ENCODE measurements at regions not wholly inside any gene's neighbourhood (a gene's known extent, or its start where the extent isn't known, plus 50 kb on each side); places are given as distances from the start of the nearest gene placed in this dataset.
"Not testable (repeated sequence)": the region's sequence is repeated elsewhere in the genome, so short reads cannot be mapped to it uniquely, and the experiment has no call there.

- DNase-seq (ENCODE audit: low spot score), result no peak
- Mint-ChIP-seq H3K27ac (no peak overlapping the region), H3K36me3 (ENCODE audit: low read depth) (no peaks in the 10 kb centered on the region), H3K27me3 (ENCODE audit: low read depth) (no peaks in the 10 kb centered on the region), H3K4me1 (ENCODE audit: low read depth) (no peaks in the 10 kb centered on the region), H3K4me3 (no peak overlapping the region), H3K9me3 (no peaks in the 10 kb centered on the region)
These were observed 80.0 kb upstream of the COL1A2 start for GRCh38 chr7:94314413-94315410.

DNA sequence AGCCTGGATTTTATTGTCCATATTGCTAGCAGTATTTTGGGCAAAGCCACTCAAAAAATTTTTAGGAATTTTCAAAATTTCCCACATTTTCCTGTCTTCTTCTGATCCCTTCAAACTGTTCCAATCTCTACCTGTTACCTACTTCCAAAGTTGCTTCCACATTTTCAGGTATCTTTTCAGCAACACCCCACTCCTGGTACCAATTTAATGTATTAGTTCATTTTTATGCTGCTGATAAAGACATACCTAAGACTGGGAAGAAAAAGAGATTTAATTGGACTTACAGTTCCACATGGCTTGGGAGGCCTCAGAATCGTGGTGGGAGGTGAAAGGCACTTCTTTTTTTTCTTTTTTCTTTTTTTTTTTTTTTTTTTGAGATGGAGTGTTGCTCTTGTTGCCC is 73.6 kb upstream of the COL1A2 start:
- H3K27me3 Mint-ChIP-seq (ENCODE audit: low read depth); H3K36me3 Mint-ChIP-seq (ENCODE audit: low read depth); DNase-seq (ENCODE audit: low spot score); H3K27ac Mint-ChIP-seq; H3K4me1 Mint-ChIP-seq (ENCODE audit: low read depth); H3K4me3 Mint-ChIP-seq: not testable (repeated sequence)
- H3K9me3 Mint-ChIP-seq, result peaks cover 14% of the 10 kb centered on the region

DNA sequence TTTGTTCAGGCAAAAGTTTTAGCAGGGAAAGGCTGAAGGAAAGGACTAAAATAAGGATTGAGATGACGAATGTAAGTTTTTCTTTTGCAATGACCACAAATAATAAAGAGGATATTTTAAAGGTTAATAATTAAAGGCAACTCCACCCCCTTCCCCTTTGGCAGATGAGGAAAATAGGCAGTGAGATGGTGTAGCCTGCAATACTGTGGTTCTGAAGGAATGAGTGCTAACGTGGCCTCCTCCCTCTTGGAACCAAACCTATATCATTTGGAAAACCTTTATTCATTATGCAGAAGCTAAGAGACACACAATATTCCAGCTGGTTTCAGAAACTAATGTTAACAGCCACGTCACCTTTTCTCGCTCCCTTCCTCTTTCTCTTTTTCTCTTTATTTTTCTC is 70.9 kb upstream of the COL1A2 start:
- no peak overlapping the region for H3K4me3 Mint-ChIP-seq
- peaks cover 17% of the 10 kb centered on the region for H3K9me3 Mint-ChIP-seq
- DNase-seq (ENCODE audit: low spot score), result no peak
- no peaks in the 10 kb centered on the region for H3K4me1 Mint-ChIP-seq (ENCODE audit: low read depth)
- H3K27me3 Mint-ChIP-seq (ENCODE audit: low read depth), result no peaks in the 10 kb centered on the region
- no peak overlapping the region for H3K27ac Mint-ChIP-seq
- H3K36me3 Mint-ChIP-seq (ENCODE audit: low read depth), result no peaks in the 10 kb centered on the region

GRCh38 chr7:94324380-94325121 is 70.1 kb upstream of the COL1A2 start:
- no peaks in the 10 kb centered on the region for H3K4me1 Mint-ChIP-seq (ENCODE audit: low read depth)
- peaks cover 17% of the 10 kb centered on the region for H3K9me3 Mint-ChIP-seq
- H3K27me3 Mint-ChIP-seq (ENCODE audit: low read depth), result no peaks in the 10 kb centered on the region
- no peak overlapping the region for H3K4me3 Mint-ChIP-seq
- H3K36me3 Mint-ChIP-seq (ENCODE audit: low read depth), result no peaks in the 10 kb centered on the region
- no peak overlapping the region for H3K27ac Mint-ChIP-seq
- DNase-seq (ENCODE audit: low spot score), result no peak

- no peaks in the 10 kb centered on the region for H3K27me3 Mint-ChIP-seq (ENCODE audit: low read depth)
These were observed 69.6 kb upstream of the COL1A2 start for GRCh38 chr7:94325122-94325475.

DNA sequence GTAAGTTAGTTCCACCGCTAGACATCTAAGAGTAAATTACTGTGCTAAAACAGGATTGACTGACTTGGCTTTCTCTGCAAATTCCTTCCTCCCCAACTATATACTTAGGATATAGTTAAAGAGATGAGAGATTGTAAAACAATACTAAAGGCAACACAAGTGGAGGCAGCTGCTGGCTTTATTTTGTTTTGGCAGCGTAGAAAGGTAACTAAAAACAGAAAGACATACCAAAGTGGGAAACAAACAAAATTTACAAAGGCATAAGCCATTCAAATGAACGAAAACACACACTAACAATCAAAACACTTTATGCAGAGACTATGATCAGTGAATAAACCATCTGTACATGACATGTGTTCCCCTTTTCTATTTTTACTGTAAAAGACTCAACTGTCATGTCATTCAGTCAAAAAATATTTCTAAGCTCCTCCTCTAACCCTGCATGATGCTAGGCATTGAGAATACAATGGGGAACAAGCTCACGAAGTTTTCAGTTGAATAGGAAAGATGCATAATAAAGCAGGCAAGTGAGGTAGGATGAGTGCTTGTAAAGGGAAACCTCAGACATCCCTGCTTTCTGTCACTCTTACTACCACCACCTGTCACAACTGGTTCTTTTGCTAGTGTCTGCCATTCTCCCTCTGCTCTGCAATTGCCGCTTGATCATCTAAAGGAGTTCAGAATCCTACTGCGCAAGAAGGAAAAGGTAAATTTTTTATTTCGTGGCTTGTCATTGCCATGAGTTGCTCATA is 64.2 kb upstream of the COL1A2 start:
- Mint-ChIP-seq H3K36me3 (ENCODE audit: low read depth) (no peaks in the 10 kb centered on the region), H3K9me3 (peaks cover 3% of the 10 kb centered on the region), H3K27ac (no peak overlapping the region), H3K4me3 (no peak overlapping the region), H3K4me1 (ENCODE audit: low read depth) (no peaks in the 10 kb centered on the region), H3K27me3 (ENCODE audit: low read depth) (no peaks in the 10 kb centered on the region)
- no peak for DNase-seq (ENCODE audit: low spot score)

More at GRCh38 chr7:94325122-94325475, 69.6 kb upstream of the COL1A2 start:
- peaks cover 17% of the 10 kb centered on the region for H3K9me3 Mint-ChIP-seq
- no peak for DNase-seq (ENCODE audit: low spot score)
- no peaks in the 10 kb centered on the region for H3K4me1 Mint-ChIP-seq (ENCODE audit: low read depth)
- H3K36me3 Mint-ChIP-seq (ENCODE audit: low read depth), result no peaks in the 10 kb centered on the region
- no peak overlapping the region for H3K4me3 Mint-ChIP-seq
- no peak overlapping the region for H3K27ac Mint-ChIP-seq

DNA sequence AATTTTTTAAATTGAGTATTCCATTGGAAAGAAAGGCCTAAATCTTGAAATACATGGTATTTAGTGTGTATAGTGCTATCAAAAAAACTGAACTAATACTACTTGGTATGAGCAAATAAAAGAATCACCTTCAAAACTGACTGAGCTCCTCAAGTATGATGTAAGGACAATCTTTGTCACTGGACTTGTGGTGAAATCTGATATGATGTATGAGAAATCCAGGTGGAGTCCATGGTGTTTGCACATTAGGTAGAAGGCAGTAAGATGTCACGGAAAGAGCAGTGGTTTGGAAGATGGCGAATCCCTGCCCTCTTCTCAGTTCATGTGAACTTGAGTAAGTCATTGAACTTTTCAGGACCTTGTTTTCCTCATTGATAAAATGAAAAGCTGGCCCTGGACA is 62.1 kb upstream of the COL1A2 start:
- Mint-ChIP-seq H3K4me1 (ENCODE audit: low read depth) (no peaks in the 10 kb centered on the region), H3K4me3 (no peak overlapping the region), H3K9me3 (peaks cover 3% of the 10 kb centered on the region), H3K36me3 (ENCODE audit: low read depth) (no peaks in the 10 kb centered on the region), H3K27ac (no peak overlapping the region), H3K27me3 (ENCODE audit: low read depth) (no peaks in the 10 kb centered on the region)
- DNase-seq (ENCODE audit: low spot score), result no peak

- no peaks in the 10 kb centered on the region for H3K9me3 Mint-ChIP-seq
- H3K4me3 Mint-ChIP-seq, result no peak overlapping the region
- no peak overlapping the region for H3K27ac Mint-ChIP-seq
- peaks cover 3% of the 10 kb centered on the region for H3K27me3 Mint-ChIP-seq (ENCODE audit: low read depth)
- H3K36me3 Mint-ChIP-seq (ENCODE audit: low read depth), result no peaks in the 10 kb centered on the region
- no peaks in the 10 kb centered on the region for H3K4me1 Mint-ChIP-seq (ENCODE audit: low read depth)
- no peak for DNase-seq (ENCODE audit: low spot score)
These were observed 60.9 kb upstream of the COL1A2 start for GRCh38 chr7:94333810-94334209.

DNA sequence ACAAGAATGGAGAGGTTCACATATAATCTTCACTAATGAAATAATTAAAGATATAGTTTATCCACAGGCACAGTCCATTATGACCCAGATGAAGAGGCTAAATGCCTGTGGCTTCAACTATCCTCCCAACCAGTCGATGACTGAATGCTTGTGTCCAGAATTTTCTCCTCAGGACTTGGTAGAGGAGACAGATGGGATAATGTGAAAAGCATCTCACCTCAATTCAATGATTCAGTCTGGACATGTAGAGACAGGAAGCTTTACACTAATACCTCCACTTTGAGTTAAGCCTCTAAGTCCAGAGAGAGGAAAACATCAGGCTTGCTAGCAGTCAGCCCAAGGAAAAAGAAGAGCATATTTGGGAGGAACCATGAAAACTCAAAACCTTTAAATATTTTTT is 59.1 kb upstream of the COL1A2 start:
- Mint-ChIP-seq H3K9me3 (no peaks in the 10 kb centered on the region), H3K27me3 (ENCODE audit: low read depth) (peaks cover 3% of the 10 kb centered on the region), H3K27ac (no peak overlapping the region), H3K36me3 (ENCODE audit: low read depth) (no peaks in the 10 kb centered on the region), H3K4me1 (ENCODE audit: low read depth) (peaks cover 4% of the 10 kb centered on the region), H3K4me3 (no peak overlapping the region)
- no peak for DNase-seq (ENCODE audit: low spot score)

GRCh38 chr7:94336009-94336408 is 58.7 kb upstream of the COL1A2 start:
- H3K36me3 Mint-ChIP-seq (ENCODE audit: low read depth), result no peaks in the 10 kb centered on the region
- H3K4me1 Mint-ChIP-seq (ENCODE audit: low read depth), result peaks cover 4% of the 10 kb centered on the region
- no peaks in the 10 kb centered on the region for H3K9me3 Mint-ChIP-seq
- no peak overlapping the region for H3K4me3 Mint-ChIP-seq
- H3K27ac Mint-ChIP-seq, result no peak overlapping the region
- H3K27me3 Mint-ChIP-seq (ENCODE audit: low read depth), result peaks cover 3% of the 10 kb centered on the region
- no peak for DNase-seq (ENCODE audit: low spot score)

DNA sequence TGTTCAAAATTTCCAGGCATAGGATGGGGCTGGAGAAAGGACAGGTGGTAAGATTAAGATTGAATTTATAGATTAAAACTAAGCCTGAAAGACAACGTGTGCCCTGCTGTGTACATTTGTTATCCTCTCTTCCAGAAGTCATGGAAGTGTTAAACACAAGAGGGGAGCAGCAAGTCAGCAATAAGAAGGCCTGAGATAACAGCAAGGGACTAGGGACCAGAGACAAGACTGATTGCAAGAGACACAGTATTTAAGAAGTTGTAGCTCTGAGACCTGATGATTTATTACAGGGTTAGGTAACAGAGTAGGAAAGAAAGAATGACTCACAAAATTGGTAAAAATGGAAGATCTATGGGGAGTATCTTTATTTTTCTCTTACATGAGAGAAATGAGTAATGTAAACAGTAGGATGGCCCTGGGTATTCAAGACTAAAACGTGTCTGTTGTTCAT is 55.7 kb upstream of the COL1A2 start:
- peaks cover 3% of the 10 kb centered on the region for H3K27me3 Mint-ChIP-seq (ENCODE audit: low read depth)
- H3K27ac Mint-ChIP-seq, result no peak overlapping the region
- no peak overlapping the region for H3K4me3 Mint-ChIP-seq
- H3K36me3 Mint-ChIP-seq (ENCODE audit: low read depth), result no peaks in the 10 kb centered on the region
- no peak for DNase-seq (ENCODE audit: low spot score)
- peaks cover 4% of the 10 kb centered on the region for H3K4me1 Mint-ChIP-seq (ENCODE audit: low read depth)
- no peaks in the 10 kb centered on the region for H3K9me3 Mint-ChIP-seq

GRCh38 chr7:94344826-94345225 is 49.9 kb upstream of the COL1A2 start:
- H3K4me3 Mint-ChIP-seq, result no peak overlapping the region
- H3K9me3 Mint-ChIP-seq, result no peaks in the 10 kb centered on the region
- no peak overlapping the region for H3K27ac Mint-ChIP-seq
- no peaks in the 10 kb centered on the region for H3K36me3 Mint-ChIP-seq (ENCODE audit: low read depth)
- no peaks in the 10 kb centered on the region for H3K27me3 Mint-ChIP-seq (ENCODE audit: low read depth)
- H3K4me1 Mint-ChIP-seq (ENCODE audit: low read depth), result no peaks in the 10 kb centered on the region
- no peak for DNase-seq (ENCODE audit: low spot score)

All from T-helper 2 cell treated with Interferon-gamma antibody and Interleukin-4, amounts not matched to agents 5 μg/mL and 100 μg/mL, for 36 hours (primary cell).